ENCODE measurements at regions not wholly inside any gene's neighbourhood (a gene's known extent, or its start where the extent isn't known, plus 50 kb on each side); places are given as distances from the start of the nearest gene placed in this dataset.

DNA sequence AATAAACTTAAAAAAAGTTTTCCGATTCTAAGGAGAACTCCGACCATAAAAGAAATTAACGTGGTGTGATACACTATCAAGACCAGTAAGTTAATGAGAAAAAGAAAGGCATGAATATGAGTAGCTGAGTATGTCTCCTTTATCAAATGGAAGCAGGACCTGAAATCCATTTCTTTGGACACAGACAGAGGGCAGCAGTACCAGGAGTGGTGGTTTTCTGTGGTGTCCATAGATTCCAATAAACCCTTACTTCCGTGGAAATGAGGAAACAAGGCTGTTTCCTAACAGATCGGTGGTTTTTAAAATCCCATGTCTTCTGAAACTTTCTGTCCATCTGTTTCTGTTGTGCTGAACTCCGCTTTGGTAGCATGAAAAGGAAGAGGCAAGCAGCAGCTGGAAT is 128.5 kb upstream of the TSPAN5 start:
- no peak overlapping the region for H3K4me3 ChIP-seq (ENCODE audit: control insufficient read depth, low read depth, low read length)
- peak; percentile 26 for TF ChIP-seq CTCF (conservative IDR thresholded peaks at IDR 0.05; ENCODE audit: control insufficient read depth, insufficient read depth, low read depth, low read length)
- peak; percentile 11 for DNase-seq (ENCODE audit: low read depth)

- no peak for TF ChIP-seq CTCF (conservative IDR thresholded peaks at IDR 0.05; ENCODE audit: control insufficient read depth, insufficient read depth, low read depth, low read length)
- no peak overlapping the region for H3K4me3 ChIP-seq (ENCODE audit: control insufficient read depth, low read depth, low read length)
- no peak for DNase-seq (ENCODE audit: low read depth)
These were observed 126.7 kb upstream of the TSPAN5 start for GRCh38 chr4:98784947-98785706.

DNA sequence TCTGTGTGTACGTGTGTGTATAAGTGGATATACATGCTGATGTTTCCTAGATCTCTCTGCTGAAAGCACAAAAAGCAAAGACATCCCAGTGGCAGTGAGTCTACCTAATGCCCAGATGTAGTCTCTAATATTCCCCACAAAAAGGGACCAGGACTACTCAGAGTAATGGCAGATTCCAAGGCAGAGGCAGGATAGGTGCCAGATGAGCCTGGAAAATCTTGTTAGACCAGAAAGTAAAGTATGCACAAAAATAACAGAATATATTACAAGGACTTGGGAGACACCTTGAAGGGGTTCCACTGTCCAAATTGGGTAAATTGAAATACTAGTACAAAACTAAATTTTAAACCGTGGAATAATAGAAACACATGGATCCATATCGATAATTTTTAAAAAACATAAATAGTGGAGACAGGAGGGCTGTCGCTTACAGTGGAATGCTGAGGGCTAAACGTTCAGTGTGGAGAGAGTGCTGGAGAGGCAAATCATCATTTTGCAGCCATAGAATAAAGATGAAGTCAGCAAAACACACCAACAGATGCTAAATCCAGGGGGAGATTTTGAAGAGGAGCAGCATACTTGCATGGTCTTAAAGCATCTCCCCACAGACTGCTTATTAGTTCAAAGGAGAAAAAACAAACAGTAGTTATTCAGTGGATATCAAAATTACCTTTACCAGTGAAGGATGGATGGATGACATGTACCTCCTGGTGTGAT is 123.4 kb upstream of the TSPAN5 start:
- no peak for TF ChIP-seq CTCF (conservative IDR thresholded peaks at IDR 0.05; ENCODE audit: control insufficient read depth, insufficient read depth, low read depth, low read length)

GRCh38 chr4:98780926-98781325 is 122.5 kb upstream of the TSPAN5 start:
- TF ChIP-seq CTCF (conservative IDR thresholded peaks at IDR 0.05; ENCODE audit: control insufficient read depth, insufficient read depth, low read depth, low read length), result no peak
- no peak overlapping the region for H3K4me3 ChIP-seq (ENCODE audit: control insufficient read depth, low read depth, low read length)
- DNase-seq (ENCODE audit: low read depth), result no peak

More for the DNA sequence above, 123.4 kb upstream of the TSPAN5 start:
- no peak for DNase-seq (ENCODE audit: low read depth)
- H3K4me3 ChIP-seq (ENCODE audit: control insufficient read depth, low read depth, low read length), result no peak overlapping the region

DNA sequence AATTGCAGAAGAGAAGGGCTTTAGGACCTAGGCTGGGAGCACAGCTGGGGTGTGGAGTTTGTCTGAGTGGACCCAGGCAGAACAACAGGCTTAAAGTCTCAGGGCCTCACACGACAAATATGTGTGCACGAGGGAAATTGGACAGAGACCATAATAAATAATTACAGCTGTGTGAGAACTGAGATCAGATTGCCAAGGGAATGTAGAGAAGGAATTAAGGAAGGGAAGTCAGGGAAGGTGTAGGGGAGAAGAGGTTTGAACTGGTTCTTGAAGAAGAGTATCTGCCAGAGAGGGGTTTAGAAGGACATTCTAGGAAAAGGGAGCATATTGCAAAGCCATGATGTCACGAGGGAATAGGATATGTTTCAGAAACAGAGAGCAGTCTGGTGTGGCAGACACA is 120.7 kb upstream of the TSPAN5 start:
- DNase-seq (ENCODE audit: low read depth), result no peak
- no peak for TF ChIP-seq CTCF (conservative IDR thresholded peaks at IDR 0.05; ENCODE audit: control insufficient read depth, insufficient read depth, low read depth, low read length)
- no peak overlapping the region for H3K4me3 ChIP-seq (ENCODE audit: control insufficient read depth, low read depth, low read length)

- no peak for TF ChIP-seq CTCF (conservative IDR thresholded peaks at IDR 0.05; ENCODE audit: control insufficient read depth, insufficient read depth, low read depth, low read length)
- DNase-seq (ENCODE audit: low read depth), result peak; percentile 91
- H3K4me3 ChIP-seq (ENCODE audit: control insufficient read depth, low read depth, low read length), result no peak overlapping the region
These were observed 119.8 kb upstream of the TSPAN5 start for GRCh38 chr4:98778206-98778605.

Measured in fibroblast of mammary gland (primary cell).